ENCODE measurements at regions not wholly inside any gene's neighbourhood (a gene's known extent, or its start where the extent isn't known, plus 50 kb on each side); places are given as distances from the start of the nearest gene placed in this dataset.
"Not testable (repeated sequence)": the region's sequence is repeated elsewhere in the genome, so short reads cannot be mapped to it uniquely, and the experiment has no call there.

DNA sequence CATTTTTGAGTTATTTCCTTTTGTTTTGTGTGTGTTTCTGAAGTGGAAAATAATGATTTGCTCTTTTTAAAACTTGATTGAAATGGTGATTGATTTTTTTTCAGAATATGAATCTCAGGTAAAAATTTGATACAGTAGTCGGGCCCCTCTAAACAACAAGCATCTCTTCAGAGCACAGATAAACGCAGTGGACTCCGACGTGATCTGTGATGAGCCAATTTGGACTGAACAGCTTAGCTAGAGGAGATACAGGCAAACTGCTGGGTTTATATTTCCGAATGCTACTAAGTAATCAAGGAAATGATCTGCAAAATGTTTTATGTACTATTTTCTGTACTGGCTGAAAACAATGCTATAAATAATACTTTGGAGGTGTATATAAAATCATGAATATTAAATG lies 705.7 kb upstream of the RGS18 start:
- Histone ChIP-seq H3K9me3 (ENCODE audit: control insufficient read depth, low read length) (no peaks in the 10 kb centered on the region), H3K4me1 (ENCODE audit: control insufficient read depth, insufficient read depth, low read length, poor library complexity, severe bottlenecking) (no peaks in the 10 kb centered on the region), H3K27ac (ENCODE audit: low read depth, low read length, severe bottlenecking) (no peak overlapping the region), H3K4me3 (ENCODE audit: extremely low read depth, insufficient read depth, low read length, poor library complexity, severe bottlenecking) (no peak overlapping the region), H3K36me3 (ENCODE audit: control insufficient read depth, insufficient read depth, low read length) (no peaks in the 10 kb centered on the region)
- WGBS, 2 experiments (ENCODE audit: insufficient coverage in 2 of 2): 80 to 90% methylated on average over 1 to 4 of the region's 5 CpGs

GRCh38 chr1:191453487-191453886 lies 704.8 kb upstream of the RGS18 start:
- H3K36me3 ChIP-seq (ENCODE audit: control insufficient read depth, insufficient read depth, low read length): no peaks in the 10 kb centered on the region
- H3K27ac ChIP-seq (ENCODE audit: low read depth, low read length, severe bottlenecking): no peak overlapping the region
- H3K9me3 ChIP-seq (ENCODE audit: control insufficient read depth, low read length): no peaks in the 10 kb centered on the region
- no peaks in the 10 kb centered on the region for H3K4me1 ChIP-seq (ENCODE audit: control insufficient read depth, insufficient read depth, low read length, poor library complexity, severe bottlenecking)
- WGBS, 2 experiments (ENCODE audit: insufficient coverage in 2 of 2): 80 to 91% methylated on average over 1 to 2 of the region's 2 CpGs
- H3K4me3 ChIP-seq (ENCODE audit: extremely low read depth, insufficient read depth, low read length, poor library complexity, severe bottlenecking): no peak overlapping the region

DNA sequence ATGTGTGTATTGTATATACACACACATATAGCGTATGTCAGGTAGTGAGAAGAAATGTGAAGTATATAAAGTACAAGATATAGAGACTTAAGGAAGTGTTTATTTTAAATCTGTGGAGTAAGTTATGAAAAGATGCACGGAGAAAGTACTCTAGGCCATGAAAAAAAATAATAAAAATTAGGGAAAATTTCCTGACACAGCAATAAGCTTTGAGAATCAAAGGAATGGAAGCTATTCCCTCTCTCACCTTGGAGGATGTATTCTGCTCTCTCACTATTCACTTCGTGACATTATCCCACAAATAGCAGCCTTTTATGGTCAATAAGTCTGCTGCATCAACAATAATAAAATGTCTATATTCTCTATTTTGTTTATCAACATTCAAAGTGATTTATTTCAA lies 700.4 kb upstream of the RGS18 start:
- H3K9me3 ChIP-seq (ENCODE audit: control insufficient read depth, low read length): no peaks in the 10 kb centered on the region
- WGBS, 2 experiments (ENCODE audit: insufficient coverage in 2 of 2): no CpG with 5 or more reads among the region's 3 CpGs
- H3K4me3 ChIP-seq (ENCODE audit: extremely low read depth, insufficient read depth, low read length, poor library complexity, severe bottlenecking): no peak overlapping the region
- H3K36me3 ChIP-seq (ENCODE audit: control insufficient read depth, insufficient read depth, low read length): no peaks in the 10 kb centered on the region
- H3K27ac ChIP-seq (ENCODE audit: low read depth, low read length, severe bottlenecking): no peak overlapping the region
- no peaks in the 10 kb centered on the region for H3K4me1 ChIP-seq (ENCODE audit: control insufficient read depth, insufficient read depth, low read length, poor library complexity, severe bottlenecking)

- H3K36me3 ChIP-seq (ENCODE audit: control insufficient read depth, insufficient read depth, low read length): no peaks in the 10 kb centered on the region
- H3K27ac ChIP-seq (ENCODE audit: low read depth, low read length, severe bottlenecking): no peak overlapping the region
- H3K9me3 ChIP-seq (ENCODE audit: control insufficient read depth, low read length): no peaks in the 10 kb centered on the region
- H3K4me1 ChIP-seq (ENCODE audit: control insufficient read depth, insufficient read depth, low read length, poor library complexity, severe bottlenecking): no peaks in the 10 kb centered on the region
- H3K4me3 ChIP-seq (ENCODE audit: extremely low read depth, insufficient read depth, low read length, poor library complexity, severe bottlenecking): no peak overlapping the region
Measured at GRCh38 chr1:191460234-191460633, 698.0 kb upstream of the RGS18 start.

GRCh38 chr1:191483988-191484387 lies 674.3 kb upstream of the RGS18 start:
- no peak overlapping the region for H3K4me3 ChIP-seq (ENCODE audit: extremely low read depth, insufficient read depth, low read length, poor library complexity, severe bottlenecking)
- no peak overlapping the region for H3K27ac ChIP-seq (ENCODE audit: low read depth, low read length, severe bottlenecking)
- no peaks in the 10 kb centered on the region for H3K36me3 ChIP-seq (ENCODE audit: control insufficient read depth, insufficient read depth, low read length)
- no peaks in the 10 kb centered on the region for H3K4me1 ChIP-seq (ENCODE audit: control insufficient read depth, insufficient read depth, low read length, poor library complexity, severe bottlenecking)
- no peaks in the 10 kb centered on the region for H3K9me3 ChIP-seq (ENCODE audit: control insufficient read depth, low read length)
- 71% methylated on average over 3 of the region's 3 CpGs; no CpG with 5 or more reads in 1 of the 2 experiments for WGBS, 2 experiments (ENCODE audit: insufficient coverage in 2 of 2)

- 33 to 88% methylated on average over 1 of the region's 2 CpGs for WGBS, 2 experiments (ENCODE audit: insufficient coverage in 2 of 2)
- Histone ChIP-seq H3K36me3 (ENCODE audit: control insufficient read depth, insufficient read depth, low read length) (no peaks in the 10 kb centered on the region), H3K4me3 (ENCODE audit: extremely low read depth, insufficient read depth, low read length, poor library complexity, severe bottlenecking) (no peak overlapping the region), H3K9me3 (ENCODE audit: control insufficient read depth, low read length) (no peaks in the 10 kb centered on the region), H3K4me1 (ENCODE audit: control insufficient read depth, insufficient read depth, low read length, poor library complexity, severe bottlenecking) (no peaks in the 10 kb centered on the region), H3K27ac (ENCODE audit: low read depth, low read length, severe bottlenecking) (no peak overlapping the region)
Measured at GRCh38 chr1:191490303-191490702, 668.0 kb upstream of the RGS18 start.

DNA sequence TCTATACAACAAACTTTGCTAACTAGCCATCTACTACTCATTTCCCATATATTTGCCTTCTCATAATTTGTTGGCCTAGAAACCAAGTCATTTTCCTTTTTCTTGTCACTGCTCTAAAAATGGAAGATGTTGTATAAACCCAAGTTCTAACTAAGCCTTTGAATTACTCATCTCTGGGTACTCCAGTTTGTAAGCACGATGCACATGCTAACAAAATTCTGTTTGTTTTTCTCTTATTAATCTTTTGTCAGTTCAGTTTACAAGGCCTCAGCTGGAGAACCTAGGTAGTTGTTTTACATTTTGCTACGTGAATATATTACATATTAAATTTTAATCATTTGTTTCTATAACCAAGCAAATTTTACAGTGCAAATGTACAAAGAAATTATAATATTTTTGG lies 663.2 kb upstream of the RGS18 start:
- Histone ChIP-seq H3K27ac (ENCODE audit: low read depth, low read length, severe bottlenecking) (no peak overlapping the region), H3K4me1 (ENCODE audit: control insufficient read depth, insufficient read depth, low read length, poor library complexity, severe bottlenecking) (no peaks in the 10 kb centered on the region), H3K36me3 (ENCODE audit: control insufficient read depth, insufficient read depth, low read length) (no peaks in the 10 kb centered on the region), H3K9me3 (ENCODE audit: control insufficient read depth, low read length) (no peaks in the 10 kb centered on the region), H3K4me3 (ENCODE audit: extremely low read depth, insufficient read depth, low read length, poor library complexity, severe bottlenecking) (no peak overlapping the region)
- WGBS, 2 experiments (ENCODE audit: insufficient coverage in 2 of 2): no CpG with 5 or more reads among the region's 2 CpGs

DNA sequence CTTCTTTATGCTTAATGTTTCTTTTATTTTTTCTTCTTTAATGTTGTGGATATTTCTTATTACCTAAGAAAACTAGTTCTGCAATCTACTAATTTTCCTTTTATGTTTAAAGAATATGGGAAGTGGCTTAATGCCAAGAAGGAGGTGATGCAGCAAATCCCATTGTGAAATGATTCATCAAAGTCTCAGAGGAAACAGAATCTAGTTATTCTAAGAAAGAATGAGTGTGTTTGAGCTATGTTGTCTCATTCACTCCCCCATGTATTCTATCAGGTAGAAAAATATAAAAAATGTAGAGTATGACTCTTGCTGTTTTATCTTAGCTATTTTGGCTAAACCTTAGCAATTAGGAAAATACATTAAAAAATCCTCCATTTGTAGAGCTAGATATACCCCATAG lies 659.9 kb upstream of the RGS18 start:
- H3K27ac ChIP-seq (ENCODE audit: low read depth, low read length, severe bottlenecking): no peak overlapping the region
- H3K36me3 ChIP-seq (ENCODE audit: control insufficient read depth, insufficient read depth, low read length): no peaks in the 10 kb centered on the region
- no peaks in the 10 kb centered on the region for H3K9me3 ChIP-seq (ENCODE audit: control insufficient read depth, low read length)
- H3K4me1 ChIP-seq (ENCODE audit: control insufficient read depth, insufficient read depth, low read length, poor library complexity, severe bottlenecking): no peaks in the 10 kb centered on the region
- H3K4me3 ChIP-seq (ENCODE audit: extremely low read depth, insufficient read depth, low read length, poor library complexity, severe bottlenecking): no peak overlapping the region

DNA sequence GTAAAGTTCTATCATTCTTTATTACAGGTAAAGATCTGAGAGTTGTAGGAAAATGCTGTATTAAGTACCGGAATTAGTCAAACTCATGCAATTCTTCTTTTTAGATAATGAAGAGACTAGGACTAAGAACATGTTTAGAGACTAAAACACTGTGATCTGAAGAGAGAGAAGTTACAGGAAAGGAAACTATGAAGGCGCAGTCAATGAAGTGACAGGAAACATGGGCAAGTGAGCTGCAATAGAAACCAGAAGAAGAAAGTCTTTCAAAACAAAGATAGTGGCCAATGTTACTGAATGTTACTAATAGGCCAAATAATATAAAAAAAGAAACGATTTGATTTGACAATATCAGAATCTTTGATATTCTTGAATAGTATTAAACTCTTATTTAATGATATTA lies 659.4 kb upstream of the RGS18 start:
- no peak overlapping the region for H3K4me3 ChIP-seq (ENCODE audit: extremely low read depth, insufficient read depth, low read length, poor library complexity, severe bottlenecking)
- WGBS, 2 experiments (ENCODE audit: insufficient coverage in 2 of 2): 89 to 100% methylated on average over 1 of the region's 3 CpGs
- no peak overlapping the region for H3K27ac ChIP-seq (ENCODE audit: low read depth, low read length, severe bottlenecking)
- H3K36me3 ChIP-seq (ENCODE audit: control insufficient read depth, insufficient read depth, low read length): no peaks in the 10 kb centered on the region
- H3K9me3 ChIP-seq (ENCODE audit: control insufficient read depth, low read length): no peaks in the 10 kb centered on the region
- H3K4me1 ChIP-seq (ENCODE audit: control insufficient read depth, insufficient read depth, low read length, poor library complexity, severe bottlenecking): no peaks in the 10 kb centered on the region

- Histone ChIP-seq H3K9me3 (ENCODE audit: control insufficient read depth, low read length) (no peaks in the 10 kb centered on the region), H3K4me3 (ENCODE audit: extremely low read depth, insufficient read depth, low read length, poor library complexity, severe bottlenecking) (no peak overlapping the region), H3K27ac (ENCODE audit: low read depth, low read length, severe bottlenecking) (no peak overlapping the region), H3K36me3 (ENCODE audit: control insufficient read depth, insufficient read depth, low read length) (no peaks in the 10 kb centered on the region), H3K4me1 (ENCODE audit: control insufficient read depth, insufficient read depth, low read length, poor library complexity, severe bottlenecking) (no peaks in the 10 kb centered on the region)
Measured at GRCh38 chr1:191504999-191505398, 653.3 kb upstream of the RGS18 start.

DNA sequence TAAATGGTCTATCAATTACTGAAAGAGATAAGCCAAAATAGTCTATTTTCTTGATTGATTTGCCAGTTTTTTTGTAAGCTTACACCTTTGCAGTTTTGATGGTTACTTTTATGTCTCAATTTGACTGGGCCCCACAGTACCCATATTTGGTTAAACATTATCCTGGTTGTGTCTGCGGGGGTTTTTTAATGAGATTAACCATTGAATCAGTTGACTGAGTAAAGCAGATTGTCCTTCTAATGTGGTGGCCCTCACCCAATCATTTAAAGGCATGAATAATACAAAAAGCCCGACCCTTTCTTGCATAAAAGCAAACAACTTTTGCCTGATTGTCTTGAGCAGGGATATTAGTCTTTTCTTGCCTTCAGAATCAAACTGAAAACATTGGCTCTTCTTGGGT lies 650.0 kb upstream of the RGS18 start:
- 82 to 84% methylated on average over 1 to 2 of the region's 2 CpGs for WGBS, 2 experiments (ENCODE audit: insufficient coverage in 2 of 2)
- H3K4me1 ChIP-seq (ENCODE audit: control insufficient read depth, insufficient read depth, low read length, poor library complexity, severe bottlenecking): no peaks in the 10 kb centered on the region
- H3K36me3 ChIP-seq (ENCODE audit: control insufficient read depth, insufficient read depth, low read length): no peaks in the 10 kb centered on the region
- no peaks in the 10 kb centered on the region for H3K9me3 ChIP-seq (ENCODE audit: control insufficient read depth, low read length)
- no peak overlapping the region for H3K4me3 ChIP-seq (ENCODE audit: extremely low read depth, insufficient read depth, low read length, poor library complexity, severe bottlenecking)
- H3K27ac ChIP-seq (ENCODE audit: low read depth, low read length, severe bottlenecking): no peak overlapping the region

DNA sequence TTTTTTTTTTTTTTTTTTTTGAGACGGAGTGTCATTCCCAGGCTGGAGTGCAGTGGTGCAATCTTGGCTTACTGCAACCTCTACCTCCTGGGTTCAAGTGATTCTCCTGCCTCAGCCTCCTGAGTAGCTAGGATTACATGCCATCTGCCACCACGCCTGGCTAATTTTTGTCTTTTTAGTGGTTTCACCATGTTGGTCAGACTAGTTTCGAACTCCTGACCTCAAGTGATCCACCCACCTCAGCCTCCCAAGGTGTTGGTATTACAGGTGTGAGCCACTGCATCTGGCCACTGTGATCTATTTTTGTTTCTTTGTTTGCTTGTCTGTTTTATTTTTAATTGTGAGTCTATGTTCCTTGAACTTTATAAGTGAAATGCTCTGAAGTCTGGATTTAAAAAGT lies 646.8 kb upstream of the RGS18 start:
- H3K9me3 ChIP-seq (ENCODE audit: control insufficient read depth, low read length); H3K4me1 ChIP-seq (ENCODE audit: control insufficient read depth, insufficient read depth, low read length, poor library complexity, severe bottlenecking); H3K4me3 ChIP-seq (ENCODE audit: extremely low read depth, insufficient read depth, low read length, poor library complexity, severe bottlenecking); H3K36me3 ChIP-seq (ENCODE audit: control insufficient read depth, insufficient read depth, low read length); H3K27ac ChIP-seq (ENCODE audit: low read depth, low read length, severe bottlenecking): not testable (repeated sequence)
- WGBS, 2 experiments (ENCODE audit: insufficient coverage in 2 of 2): 85 to 100% methylated on average over 1 to 2 of the region's 3 CpGs
